ENCODE measurements at regions not wholly inside any gene's neighbourhood (a gene's known extent, or its start where the extent isn't known, plus 50 kb on each side); places are given as distances from the start of the nearest gene placed in this dataset.
"Not testable (repeated sequence)": the region's sequence is repeated elsewhere in the genome, so short reads cannot be mapped to it uniquely, and the experiment has no call there.

DNA sequence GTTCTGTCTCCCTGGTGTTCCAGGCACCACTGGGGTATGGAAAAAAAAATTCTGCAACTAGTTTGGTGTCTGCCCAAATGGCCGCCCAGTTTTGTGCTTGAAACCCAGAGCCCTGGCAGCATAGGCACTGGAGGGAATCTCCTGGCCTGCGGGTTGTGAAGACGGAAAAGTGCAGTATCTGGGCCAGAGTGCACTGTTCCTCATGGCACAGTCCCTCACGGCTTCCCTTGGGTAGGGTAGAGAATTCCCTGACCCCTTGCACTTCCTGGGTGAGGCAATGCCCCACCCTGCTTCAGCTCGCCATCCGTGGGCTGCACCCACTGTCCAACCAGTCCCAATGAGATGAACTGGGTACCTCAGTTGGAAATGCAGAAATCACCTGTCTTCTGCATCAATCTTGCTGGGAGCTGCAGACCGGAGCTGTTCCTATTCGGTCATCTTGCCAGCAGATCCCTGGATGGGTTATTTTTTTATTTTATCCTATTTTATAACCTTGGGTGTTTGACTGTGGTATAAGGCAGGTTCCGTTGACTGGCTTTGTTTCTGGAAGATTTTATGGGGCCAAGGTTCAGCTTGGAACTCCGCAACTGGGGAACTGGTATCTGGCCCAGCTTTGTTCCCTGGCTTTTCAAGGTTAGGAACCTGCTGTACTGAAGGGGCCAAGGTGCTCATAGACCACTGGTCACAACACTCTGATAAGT is 59.5 kb upstream of the IRAK1BP1 start:
- TF ChIP-seq, protein P1, sequence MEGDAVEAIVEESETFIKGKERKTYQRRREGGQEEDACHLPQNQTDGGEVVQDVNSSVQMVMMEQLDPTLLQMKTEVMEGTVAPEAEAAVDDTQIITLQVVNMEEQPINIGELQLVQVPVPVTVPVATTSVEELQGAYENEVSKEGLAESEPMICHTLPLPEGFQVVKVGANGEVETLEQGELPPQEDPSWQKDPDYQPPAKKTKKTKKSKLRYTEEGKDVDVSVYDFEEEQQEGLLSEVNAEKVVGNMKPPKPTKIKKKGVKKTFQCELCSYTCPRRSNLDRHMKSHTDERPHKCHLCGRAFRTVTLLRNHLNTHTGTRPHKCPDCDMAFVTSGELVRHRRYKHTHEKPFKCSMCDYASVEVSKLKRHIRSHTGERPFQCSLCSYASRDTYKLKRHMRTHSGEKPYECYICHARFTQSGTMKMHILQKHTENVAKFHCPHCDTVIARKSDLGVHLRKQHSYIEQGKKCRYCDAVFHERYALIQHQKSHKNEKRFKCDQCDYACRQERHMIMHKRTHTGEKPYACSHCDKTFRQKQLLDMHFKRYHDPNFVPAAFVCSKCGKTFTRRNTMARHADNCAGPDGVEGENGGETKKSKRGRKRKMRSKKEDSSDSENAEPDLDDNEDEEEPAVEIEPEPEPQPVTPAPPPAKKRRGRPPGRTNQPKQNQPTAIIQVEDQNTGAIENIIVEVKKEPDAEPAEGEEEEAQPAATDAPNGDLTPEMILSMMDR (conservative IDR thresholded peaks at IDR 0.05): not testable (repeated sequence)
- TF ChIP-seq EZH2 (IDR thresholded peaks at IDR 0.05; ENCODE audit: low read depth): not testable (repeated sequence)

Measured in PC-9 (cell line).